Naive thymus-derived CD4-positive, alpha-beta T cell (primary cell): ENCODE measurements at regions not wholly inside any gene's neighbourhood (a gene's known extent, or its start where the extent isn't known, plus 50 kb on each side); places are given as distances from the start of the nearest gene placed in this dataset.

Source experiments
- ATAC-seq: fragments of 150-1000 bp; cut with Tn5 transposase; 2 replicates; pipeline ENCODE4 v1.10.0; 2021; ENCODE audit warnings: mild to moderate bottlenecking, moderate library complexity
- CTCF ChIA-PET: fragments of 350-600 bp; sonication (Branson Sonifier 250); formaldehyde crosslinking; loops from one replicate; lab custom pipeline; 2021; ENCODE audit warnings: antibody characterized with exemption; lab: Charles Lee
- POLR2A ChIA-PET: fragments of 350-600 bp; sonication (Branson Sonifier 250); formaldehyde crosslinking; loops from one replicate; lab custom pipeline; 2021; ENCODE audit warnings: antibody characterized with exemption, inconsistent platforms; lab: Charles Lee
- DNase-seq, 9 donors: peaks; one replicate each; pipeline versions ENCODE4 v3.0.0 to v3.0.0-alpha.2; 2020 to 2022; ENCODE audit warnings: mixed read lengths in 1 of 9
- H3K27ac ChIP-seq: one replicate; pipeline ENCODE4 v1.7.0; 2013; ENCODE audit warnings: mild to moderate bottlenecking, low read depth, low read length, moderate library complexity
- H3K27me3 ChIP-seq, 2 donors: one replicate each; pipeline ENCODE4 v1.7.0; 2013; ENCODE audit warnings: low read length in 2 of 2, mild to moderate bottlenecking in 2 of 2, moderate library complexity in 2 of 2; ENCODE audit not compliant: control insufficient read depth in 2 of 2, insufficient read depth in 2 of 2
- H3K36me3 ChIP-seq, 3 experiments: 1 replicate in 2 of 3; 2 replicates in 1 of 3; pipeline ENCODE4 v1.7.0; 2013; ENCODE audit warnings: low read length in 3 of 3, mild to moderate bottlenecking in 3 of 3, moderate library complexity in 1 of 3; ENCODE audit not compliant: insufficient read depth in 3 of 3, control insufficient read depth in 2 of 3
- H3K4me1 ChIP-seq, 2 donors: one replicate each; pipeline ENCODE4 v1.7.0; 2013; ENCODE audit warnings: low read length in 2 of 2, mild to moderate bottlenecking in 2 of 2, moderate library complexity in 1 of 2; ENCODE audit not compliant: control insufficient read depth in 2 of 2, insufficient read depth in 2 of 2
- H3K4me3 ChIP-seq: 2 replicates; pipeline ENCODE4 v1.7.0; 2013; ENCODE audit warnings: mild to moderate bottlenecking, low read length
- H3K9me3 ChIP-seq, 3 experiments: 1 replicate in 2 of 3; 2 replicates in 1 of 3; pipeline ENCODE4 v1.7.0; 2013; ENCODE audit warnings: low read length in 3 of 3; ENCODE audit not compliant: control insufficient read depth in 2 of 3
- H3K27ac Mint-ChIP-seq, 9 donors: one replicate each; pipeline ENCODE4 v1.8.0; 2020 to 2022; ENCODE audit warnings: mixed read lengths in 9 of 9, mild to moderate bottlenecking in 8 of 9, moderate library complexity in 5 of 9, inconsistent platforms in 2 of 9
- H3K27me3 Mint-ChIP-seq, 5 donors: one replicate each; pipeline ENCODE4 v1.8.0; 2021 to 2022; ENCODE audit warnings: mixed read lengths in 5 of 5, mild to moderate bottlenecking in 1 of 5
- H3K36me3 Mint-ChIP-seq, 5 donors: one replicate each; pipeline ENCODE4 v1.8.0; 2020 to 2022; ENCODE audit warnings: mixed read lengths in 5 of 5, mild to moderate bottlenecking in 3 of 5, inconsistent platforms in 1 of 5
- H3K4me1 Mint-ChIP-seq, 7 donors: one replicate each; pipeline ENCODE4 v1.8.0; 2020 to 2022; ENCODE audit warnings: mixed read lengths in 7 of 7, mild to moderate bottlenecking in 3 of 7, inconsistent platforms in 1 of 7
- H3K4me3 Mint-ChIP-seq, 10 donors: one replicate each; pipeline ENCODE4 v1.8.0; 2020 to 2022; ENCODE audit warnings: mild to moderate bottlenecking in 10 of 10, mixed read lengths in 10 of 10, moderate library complexity in 6 of 10, inconsistent platforms in 2 of 10
- H3K9me3 Mint-ChIP-seq, 11 donors: one replicate each; pipeline ENCODE4 v1.8.0; 2020 to 2022; ENCODE audit warnings: mixed read lengths in 11 of 11, mild to moderate bottlenecking in 4 of 11, inconsistent platforms in 1 of 11, moderate library complexity in 1 of 11
- intact Hi-C, 2 donors: fragments of 100-400 bp; cut with micrococcal nuclease; formaldehyde crosslinking; loops; one replicate each; pipeline ENCODE4 v1.15.1; 2023

DNA sequence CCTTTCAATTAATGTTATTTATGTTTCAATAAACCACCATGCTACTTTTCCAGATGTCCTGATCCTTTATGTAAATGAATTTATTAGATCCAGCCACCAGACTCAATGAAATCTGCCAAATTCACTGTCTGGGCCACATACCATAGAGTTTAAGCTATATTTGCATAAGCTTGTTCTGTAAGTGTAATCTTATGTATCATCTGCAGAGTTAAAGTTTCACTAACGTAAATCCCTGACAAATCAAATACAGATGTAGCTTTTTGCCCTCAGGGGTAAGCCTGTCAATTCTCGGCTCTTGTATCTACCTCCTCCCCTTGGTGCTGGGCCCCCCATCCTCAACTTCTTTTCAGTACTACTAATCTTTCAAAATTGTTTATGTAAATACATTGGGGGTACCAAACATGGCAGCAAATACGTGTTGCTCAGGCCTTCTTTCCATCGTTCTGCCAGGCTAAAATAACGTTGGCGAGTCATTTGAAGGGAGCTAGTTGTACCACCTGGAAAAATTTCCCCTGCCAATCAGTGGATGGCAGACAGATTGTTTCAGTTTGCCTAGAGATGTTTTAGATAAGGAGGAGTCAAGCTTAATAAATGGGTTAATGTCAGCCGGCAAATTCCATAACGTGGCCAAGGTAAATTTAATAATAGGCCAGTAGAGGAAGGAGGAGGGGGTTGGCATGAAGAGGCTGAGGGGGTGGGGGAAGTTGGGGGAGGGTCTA, 79.6 kb downstream of the RPS12 start:
- ATAC-seq (no peak), DNase-seq (no peak)
- Mint-ChIP-seq H3K27me3 (peaks cover 4 to 6% (median 5%) of the 10 kb centered on the region in 5 donors), H3K9me3 (peaks cover 0 to 4% (median 0%) of the 10 kb centered on the region in 11 donors), H3K4me3 (no peak overlapping the region), H3K27ac (no peak overlapping the region), H3K36me3 (peaks cover 0 to 4% (median 0%) of the 10 kb centered on the region in 5 donors), H3K4me1 (no peaks in the 10 kb centered on the region)
- H3K4me3 ChIP-seq: no peak overlapping the region
- H3K4me1 ChIP-seq: no peaks in the 10 kb centered on the region
- H3K27me3 ChIP-seq: no peaks in the 10 kb centered on the region
- ChIA-PET POLR2A (no interaction called here), CTCF (interaction anchor here (0.7 kb wide), 1 partner anchor 107 kb away, joined by 3 read pairs; no protein-coding TSS in a partner anchor)
- H3K27ac ChIP-seq: no peak overlapping the region
- intact Hi-C loops: no loop called here
- no peaks in the 10 kb centered on the region for H3K36me3 ChIP-seq
- H3K9me3 ChIP-seq: no peaks in the 10 kb centered on the region

- DNase-seq (no peak), ATAC-seq (no peak)
- ChIA-PET POLR2A (no interaction called here), CTCF (no interaction called here)
- Mint-ChIP-seq H3K27ac (no peak overlapping the region), H3K4me1 (no peaks in the 10 kb centered on the region), H3K27me3 (peaks cover 0 to 13% (median 5%) of the 10 kb centered on the region in 5 donors), H3K36me3 (no peaks in the 10 kb centered on the region), H3K9me3 (peaks cover 0 to 2% (median 0%) of the 10 kb centered on the region in 11 donors), H3K4me3 (no peak overlapping the region)
- no peaks in the 10 kb centered on the region for H3K4me1 ChIP-seq
- H3K36me3 ChIP-seq: no peaks in the 10 kb centered on the region
- no peak overlapping the region for H3K27ac ChIP-seq
- H3K9me3 ChIP-seq: no peaks in the 10 kb centered on the region
- no peak overlapping the region for H3K4me3 ChIP-seq
- no peaks in the 10 kb centered on the region for H3K27me3 ChIP-seq
- intact Hi-C loops: no loop called here
These were observed 84.0 kb downstream of the RPS12 start for GRCh38 chr6:132898376-132898775.

- Histone ChIP-seq H3K4me1 (no peaks in the 10 kb centered on the region), H3K9me3 (no peaks in the 10 kb centered on the region), H3K27ac (no peak overlapping the region), H3K27me3 (no peaks in the 10 kb centered on the region), H3K36me3 (no peaks in the 10 kb centered on the region), H3K4me3 (no peak overlapping the region)
- intact Hi-C loops: no loop called here
- Mint-ChIP-seq H3K27ac (no peak overlapping the region), H3K36me3 (no peaks in the 10 kb centered on the region), H3K9me3 (peaks cover 0 to 2% (median 0%) of the 10 kb centered on the region in 11 donors), H3K4me1 (no peaks in the 10 kb centered on the region), H3K27me3 (peaks cover 0 to 7% (median 2%) of the 10 kb centered on the region in 5 donors), H3K4me3 (no peak overlapping the region)
- ChIA-PET CTCF (no interaction called here), POLR2A (no interaction called here)
- ATAC-seq (no peak), DNase-seq (no peak)
These were observed 86.5 kb downstream of the RPS12 start for GRCh38 chr6:132900849-132901248.

GRCh38 chr6:132902901-132903300, 88.5 kb downstream of the RPS12 start:
- H3K4me3 Mint-ChIP-seq: no peak overlapping the region
- H3K27me3 Mint-ChIP-seq: peaks cover 0 to 7% (median 4%) of the 10 kb centered on the region in 5 donors
- DNase-seq (no peak), ATAC-seq (no peak)
- Histone ChIP-seq H3K4me1 (no peaks in the 10 kb centered on the region), H3K27ac (no peak overlapping the region), H3K4me3 (no peak overlapping the region), H3K27me3 (no peaks in the 10 kb centered on the region), H3K36me3 (no peaks in the 10 kb centered on the region), H3K9me3 (no peaks in the 10 kb centered on the region)
- intact Hi-C loops: no loop called here
- peaks cover 0 to 2% (median 0%) of the 10 kb centered on the region in 11 donors for H3K9me3 Mint-ChIP-seq
- H3K4me1 Mint-ChIP-seq: no peaks in the 10 kb centered on the region
- ChIA-PET CTCF (interaction anchor here (0.7 kb wide), 1 partner anchor 61 kb away, joined by 3 read pairs; no protein-coding TSS in a partner anchor), POLR2A (interaction anchor here (0.7 kb wide), 1 partner anchor 12 kb away, joined by 3 read pairs; no protein-coding TSS in a partner anchor)
- no peak overlapping the region for H3K27ac Mint-ChIP-seq
- H3K36me3 Mint-ChIP-seq: no peaks in the 10 kb centered on the region

- DNase-seq (no peak), ATAC-seq (no peak)
- Mint-ChIP-seq H3K36me3 (no peaks in the 10 kb centered on the region), H3K27ac (no peak overlapping the region), H3K4me3 (no peak overlapping the region), H3K4me1 (no peaks in the 10 kb centered on the region), H3K27me3 (peaks cover 0 to 19% (median 6%) of the 10 kb centered on the region in 5 donors), H3K9me3 (peaks cover 0 to 2% (median 0%) of the 10 kb centered on the region in 11 donors)
- Histone ChIP-seq H3K9me3 (no peaks in the 10 kb centered on the region), H3K36me3 (no peaks in the 10 kb centered on the region), H3K27ac (no peak overlapping the region), H3K27me3 (no peaks in the 10 kb centered on the region), H3K4me3 (no peak overlapping the region), H3K4me1 (no peaks in the 10 kb centered on the region)
- ChIA-PET POLR2A (no interaction called here), CTCF (no interaction called here)
- intact Hi-C loops: no loop called here
These were observed 92.9 kb downstream of the RPS12 start for GRCh38 chr6:132907231-132907630.

DNA sequence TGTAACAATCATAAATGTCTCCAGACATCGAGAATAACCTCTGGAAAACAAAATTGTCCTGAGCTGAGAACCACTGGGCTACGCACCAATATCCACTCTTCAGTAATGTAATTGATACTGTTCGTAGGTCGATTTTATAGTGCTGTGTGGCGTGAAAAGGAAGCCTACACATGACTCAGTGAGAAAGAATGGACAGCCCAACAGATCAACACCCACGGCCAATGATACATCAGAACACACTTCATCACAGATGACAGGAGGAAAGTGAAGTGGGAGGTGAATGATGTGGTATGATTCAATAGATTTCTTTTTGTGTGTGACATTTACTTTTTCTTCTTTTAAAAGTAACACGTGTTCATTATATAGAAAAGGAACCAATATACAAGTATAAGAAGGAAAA, 93.5 kb downstream of the RPS12 start:
- ChIA-PET POLR2A (no interaction called here), CTCF (no interaction called here)
- DNase-seq: no peak
- Mint-ChIP-seq H3K9me3 (peaks cover 0 to 2% (median 0%) of the 10 kb centered on the region in 11 donors), H3K27me3 (peaks cover 2 to 14% (median 6%) of the 10 kb centered on the region in 5 donors), H3K4me1 (no peaks in the 10 kb centered on the region), H3K27ac (no peak overlapping the region), H3K36me3 (no peaks in the 10 kb centered on the region), H3K4me3 (no peak overlapping the region)
- no peak for ATAC-seq
- Histone ChIP-seq H3K36me3 (no peaks in the 10 kb centered on the region), H3K4me3 (no peak overlapping the region), H3K27me3 (no peaks in the 10 kb centered on the region), H3K4me1 (no peaks in the 10 kb centered on the region), H3K9me3 (no peaks in the 10 kb centered on the region), H3K27ac (no peak overlapping the region)
- intact Hi-C loops: no loop called here

DNA sequence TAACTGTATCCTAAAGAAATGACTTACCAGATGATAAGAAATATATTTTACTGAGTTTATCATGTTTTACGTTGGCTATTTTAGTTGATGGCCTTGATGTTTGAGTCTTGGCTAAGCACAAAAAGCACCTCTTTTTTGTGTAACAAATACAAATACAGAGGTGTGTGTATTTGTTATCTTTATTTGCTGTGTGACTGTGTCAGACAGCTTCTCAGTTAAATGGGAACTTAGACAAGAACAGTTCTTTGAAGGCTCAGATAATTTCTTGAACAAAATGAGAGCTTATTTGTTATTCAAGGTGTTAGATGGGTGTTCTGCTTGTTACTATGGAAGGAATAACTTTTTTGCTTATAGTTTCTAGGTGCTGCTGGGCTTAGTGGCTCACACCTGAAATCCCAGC, 95.4 kb downstream of the RPS12 start:
- no peak for ATAC-seq
- no peaks in the 10 kb centered on the region for H3K36me3 ChIP-seq
- Mint-ChIP-seq H3K27me3 (peaks cover 5 to 12% (median 6%) of the 10 kb centered on the region in 5 donors), H3K4me3 (no peak overlapping the region), H3K27ac (no peak overlapping the region), H3K9me3 (no peaks in the 10 kb centered on the region), H3K4me1 (no peaks in the 10 kb centered on the region), H3K36me3 (no peaks in the 10 kb centered on the region)
- DNase-seq: no peak
- ChIA-PET POLR2A (no interaction called here), CTCF (no interaction called here)
- no peaks in the 10 kb centered on the region for H3K9me3 ChIP-seq
- no peak overlapping the region for H3K4me3 ChIP-seq
- no peak overlapping the region for H3K27ac ChIP-seq
- intact Hi-C loops: no loop called here
- H3K27me3 ChIP-seq: no peaks in the 10 kb centered on the region
- no peaks in the 10 kb centered on the region for H3K4me1 ChIP-seq
